ENCODE measurements at regions not wholly inside any gene's neighbourhood (a gene's known extent, or its start where the extent isn't known, plus 50 kb on each side); places are given as distances from the start of the nearest gene placed in this dataset.

GRCh38 chr1:83571536-83571935 lies 427.4 kb downstream of the TTLL7 start:
- DNase-seq: no peak

DNA sequence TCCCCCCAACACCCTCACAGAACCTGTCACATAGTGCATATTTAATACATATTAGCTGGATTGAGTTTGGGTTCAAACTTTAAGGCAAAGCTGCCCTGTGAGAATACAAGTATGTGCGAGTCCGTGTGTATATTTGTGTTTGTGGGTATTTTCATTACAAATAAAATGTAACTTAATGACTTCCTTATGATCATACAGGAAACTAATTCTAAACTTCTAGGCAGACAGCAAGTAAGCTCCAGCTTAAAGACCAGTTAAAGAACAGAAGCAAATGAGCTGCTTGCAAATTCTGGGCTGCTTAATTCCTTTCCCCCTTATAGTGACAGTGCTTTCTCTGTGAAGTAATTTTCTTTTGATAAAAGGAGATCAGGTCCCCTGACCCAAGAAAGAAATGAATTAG lies 437.6 kb downstream of the TTLL7 start:
- no peak for DNase-seq

- no peak for DNase-seq
Observed at GRCh38 chr1:83559129-83559840, 439.6 kb downstream of the TTLL7 start.

GRCh38 chr1:83555871-83556270 lies 443.1 kb downstream of the TTLL7 start:
- DNase-seq: no peak

- no peak for DNase-seq
Observed at GRCh38 chr1:83554174-83554573, 444.8 kb downstream of the TTLL7 start.

DNA sequence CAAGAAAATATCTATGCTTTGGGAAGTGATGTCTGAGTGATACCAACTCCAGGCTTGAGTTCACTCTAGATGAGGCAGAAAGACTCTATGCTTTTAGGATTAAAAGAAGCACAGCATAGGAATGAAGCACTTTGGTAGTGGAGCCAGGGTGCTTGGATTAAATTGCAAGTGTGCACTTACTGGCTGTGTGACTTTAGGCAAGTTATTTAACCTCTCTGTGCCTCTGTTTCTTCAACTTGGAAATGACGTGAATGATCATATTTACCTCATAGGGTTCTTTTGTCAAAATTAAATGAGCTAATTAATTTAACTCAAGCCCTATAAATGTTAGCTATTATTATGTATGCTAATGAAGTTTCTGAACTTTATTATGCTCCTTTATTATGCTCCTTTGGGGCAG lies 446.1 kb downstream of the TTLL7 start:
- DNase-seq: no peak

- DNase-seq: no peak
Observed at GRCh38 chr1:83548311-83548710, 450.6 kb downstream of the TTLL7 start.

GRCh38 chr1:83547901-83548300 lies 451.0 kb downstream of the TTLL7 start:
- no peak for DNase-seq

GRCh38 chr1:83546874-83547273 lies 452.1 kb downstream of the TTLL7 start:
- DNase-seq: no peak

- no peak for DNase-seq
Observed at GRCh38 chr1:83545066-83545862, 453.7 kb downstream of the TTLL7 start.

DNA sequence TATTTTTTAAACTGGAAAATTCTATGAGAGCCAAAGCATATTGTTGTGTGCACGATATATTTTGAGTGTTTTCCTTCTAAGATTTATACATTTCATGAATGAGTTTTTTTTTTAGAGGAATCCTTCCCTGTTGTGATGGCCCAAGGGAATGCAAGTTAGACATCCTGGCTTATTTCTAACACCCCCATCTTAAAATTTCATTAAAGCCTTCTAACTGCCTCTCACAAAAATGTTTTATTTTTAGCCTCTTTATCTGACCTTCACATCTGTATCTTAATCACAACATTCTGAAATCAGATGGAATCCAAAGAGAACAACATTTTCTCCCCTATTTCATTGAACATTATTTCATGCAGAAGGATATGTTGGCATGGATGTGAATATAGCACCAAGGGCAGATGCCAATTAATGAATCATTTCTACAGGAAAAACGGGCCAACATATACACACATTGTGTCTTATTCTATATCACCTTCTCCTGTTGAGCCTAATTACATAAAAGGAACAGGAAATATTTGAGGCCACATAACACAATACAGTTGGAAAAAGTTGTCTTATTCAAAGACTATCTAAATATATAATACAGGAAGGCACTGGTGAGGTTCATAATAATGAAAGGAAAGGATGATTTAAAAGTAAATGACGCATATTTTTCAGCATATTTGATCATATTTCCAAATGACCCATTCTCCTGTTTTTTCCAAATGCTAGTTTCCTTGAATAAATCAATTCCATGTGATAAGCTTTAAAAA lies 455.5 kb downstream of the TTLL7 start:
- DNase-seq: no peak

DNA sequence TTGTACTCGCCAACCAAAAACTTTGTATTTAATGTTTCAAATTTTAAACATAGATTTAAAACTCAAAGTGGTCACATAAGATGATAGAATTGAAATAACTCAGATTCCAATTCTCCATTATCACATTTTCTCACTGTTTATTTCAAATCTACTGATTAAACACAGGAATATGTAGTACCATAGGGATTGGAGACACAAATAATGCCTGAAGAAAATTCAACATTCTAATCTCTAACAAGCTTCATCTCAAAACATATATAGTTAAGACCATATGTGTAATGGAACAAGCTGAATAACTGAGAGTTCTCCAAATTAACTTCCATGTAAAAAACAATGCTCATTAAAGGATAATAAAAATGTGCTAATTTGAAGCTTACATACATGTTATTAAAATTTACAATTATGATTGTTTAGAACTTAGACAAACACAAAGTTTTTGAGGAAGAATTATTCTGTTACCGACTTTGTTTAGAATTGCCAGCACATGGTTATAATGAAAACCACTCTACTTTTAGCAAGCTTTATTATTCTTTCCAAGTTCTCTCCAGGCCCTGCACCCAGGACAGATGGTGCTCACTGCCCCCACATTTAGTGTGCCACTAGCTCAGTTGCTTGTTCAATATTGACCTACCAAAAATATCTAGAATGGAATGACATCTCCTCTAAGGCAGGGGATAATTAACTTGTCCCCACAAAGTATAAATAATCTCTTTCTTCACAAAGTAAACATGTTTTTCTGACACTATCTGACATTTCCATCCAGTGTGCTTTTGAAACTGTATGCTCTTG lies 467.2 kb downstream of the TTLL7 start:
- DNase-seq: no peak

DNA sequence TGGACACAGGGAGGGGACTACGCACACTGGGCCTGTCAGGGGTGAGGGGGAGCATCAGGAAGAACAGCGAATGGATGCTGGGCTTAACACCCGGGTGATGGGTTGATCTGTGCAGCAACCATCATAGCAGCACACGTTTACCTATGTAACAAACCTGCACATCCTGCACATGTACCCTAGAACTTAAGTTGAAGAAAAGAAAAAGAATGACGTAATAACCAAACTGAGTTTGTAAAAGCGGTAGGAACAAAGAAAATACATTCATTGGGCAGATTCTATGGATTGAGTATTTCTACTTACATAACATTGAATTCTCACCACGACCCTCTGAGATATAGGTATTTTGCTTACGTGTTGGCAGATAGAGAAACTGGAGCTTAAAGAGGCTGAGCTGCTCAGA lies 468.4 kb downstream of the TTLL7 start:
- no peak for DNase-seq

- no peak for DNase-seq
Observed at GRCh38 chr1:83527987-83528386, 470.9 kb downstream of the TTLL7 start.

GRCh38 chr1:83520797-83521196 lies 478.1 kb downstream of the TTLL7 start:
- no peak for DNase-seq

- no peak for DNase-seq
Observed at GRCh38 chr1:83516369-83516768, 482.6 kb downstream of the TTLL7 start.

- DNase-seq: no peak
Observed at GRCh38 chr1:83515578-83516154, 483.3 kb downstream of the TTLL7 start.

DNA sequence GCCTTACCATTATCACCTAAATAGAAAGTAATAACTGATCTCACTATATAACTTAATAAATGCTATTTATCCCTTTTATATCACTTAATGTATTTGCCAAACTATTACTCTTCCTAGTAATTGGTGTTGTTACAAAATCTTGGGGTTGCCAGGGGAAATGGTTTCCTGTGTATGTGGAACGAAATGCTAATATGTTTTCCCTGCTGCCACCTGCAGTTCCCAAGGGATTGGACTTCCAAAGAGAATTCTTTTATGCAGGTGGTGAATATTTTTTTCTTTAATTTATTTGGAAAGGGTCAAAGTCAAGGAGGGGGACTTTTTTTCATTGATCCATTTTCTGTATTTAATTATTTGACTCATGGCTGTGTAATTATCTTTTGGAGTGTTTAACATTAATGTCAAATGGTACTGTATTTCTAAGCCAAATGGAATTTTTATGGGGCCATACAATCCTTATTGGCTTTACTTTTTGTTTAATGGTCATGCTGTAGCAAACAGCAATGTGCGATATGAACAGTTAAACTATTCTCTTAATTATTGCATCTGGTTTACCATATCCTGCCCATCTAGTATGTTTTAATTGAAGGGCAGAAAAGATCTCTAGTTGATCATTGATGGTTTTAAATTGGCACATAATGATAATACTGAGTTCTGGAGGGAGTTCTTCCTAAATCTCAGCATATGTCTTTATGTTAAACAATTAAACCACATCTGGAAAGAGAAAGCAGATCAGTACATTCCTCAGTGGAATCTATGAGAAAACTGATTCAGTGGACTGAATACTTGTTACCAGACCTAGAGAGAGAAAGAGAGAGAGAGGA lies 486.3 kb downstream of the TTLL7 start:
- DNase-seq: no peak

DNA sequence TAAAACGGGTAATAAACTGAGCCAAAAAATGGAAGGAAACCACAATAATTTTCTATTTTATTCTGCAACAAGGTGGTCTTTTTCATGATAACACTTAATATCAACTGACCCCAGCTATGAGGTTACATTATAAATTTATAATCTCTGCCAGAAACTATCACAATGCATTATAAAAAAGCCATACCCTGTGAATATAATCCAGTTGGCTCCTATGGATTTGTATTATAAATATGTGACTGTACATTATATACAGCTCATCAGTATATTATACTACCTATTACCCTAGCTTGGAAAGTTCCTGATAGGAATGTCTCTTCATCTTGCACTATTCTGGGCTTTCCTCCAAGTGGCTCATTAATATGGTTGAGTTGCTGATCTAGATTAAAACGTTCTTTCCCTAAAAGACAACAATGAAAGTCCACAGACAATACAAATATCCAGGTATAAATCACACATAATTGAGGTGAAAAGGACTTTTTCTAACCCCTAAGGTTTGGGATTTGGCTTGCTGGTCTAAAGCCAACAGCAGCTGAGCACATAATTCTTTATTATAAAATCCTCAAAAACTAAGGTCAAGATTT lies 487.7 kb downstream of the TTLL7 start:
- DNase-seq: no peak

DNA sequence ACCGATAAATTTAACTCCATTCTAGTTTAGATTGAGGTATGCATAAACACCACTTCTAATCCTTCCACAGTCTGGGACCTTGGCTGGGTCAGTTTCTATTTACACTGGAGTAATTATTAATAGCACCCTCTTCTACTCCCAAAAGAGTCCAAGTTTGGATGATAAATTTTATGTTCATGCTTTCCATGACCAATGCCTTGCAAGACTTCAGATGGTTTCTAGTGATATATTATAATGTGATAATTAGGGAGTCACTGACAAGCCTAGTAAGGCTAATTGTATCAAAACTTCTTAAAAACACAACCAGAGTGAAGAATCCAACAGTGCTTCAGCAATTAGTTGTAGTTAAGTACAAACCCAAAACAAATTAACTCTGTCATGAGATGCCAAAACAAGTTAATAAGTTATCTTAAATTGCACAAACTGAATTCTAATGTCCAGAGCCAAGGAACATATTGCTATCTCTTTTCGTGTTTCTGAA lies 489.6 kb downstream of the TTLL7 start:
- no peak for DNase-seq
